ENCODE measurements at regions not wholly inside any gene's neighbourhood (a gene's known extent, or its start where the extent isn't known, plus 50 kb on each side); places are given as distances from the start of the nearest gene placed in this dataset.
A peak's percentile ranks its signal among the peaks of the same experiment; 100 is the strongest.

DNA sequence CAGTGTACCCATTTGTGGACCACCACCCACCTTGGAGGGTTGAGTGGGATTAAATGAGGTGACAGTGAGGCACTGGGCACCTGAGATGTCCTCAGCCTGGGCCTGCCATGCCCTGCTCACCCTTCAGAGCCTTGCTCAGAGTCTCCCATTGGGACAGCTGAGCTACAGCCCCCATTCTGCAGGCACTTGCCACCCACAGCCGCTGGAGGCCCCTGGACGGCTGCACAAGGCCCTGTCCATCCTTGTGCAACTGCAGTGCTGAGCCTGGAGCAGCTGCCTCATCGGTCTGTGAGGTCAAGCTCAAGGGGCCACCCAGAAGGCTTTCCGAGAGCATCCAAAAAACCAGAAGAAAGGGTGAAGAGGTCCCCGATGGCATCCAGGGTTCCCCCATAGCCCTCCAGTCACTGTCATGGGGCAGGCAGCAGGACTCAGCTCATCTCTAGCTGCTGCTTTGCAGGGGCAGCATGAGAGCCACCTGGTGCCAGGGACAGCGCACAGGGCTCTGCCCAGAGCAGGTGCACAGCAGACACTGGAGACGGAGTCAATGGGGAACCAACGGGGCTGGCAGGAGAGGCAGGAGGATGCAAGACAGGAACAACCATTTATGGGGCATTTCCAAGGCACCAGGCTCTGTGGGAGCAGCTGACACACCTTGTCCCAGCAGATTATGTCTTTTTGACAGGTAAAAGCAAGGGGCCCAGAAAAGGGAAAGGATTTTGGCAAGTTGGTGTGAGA, 84.6 kb downstream of the ARL6IP4 start:
- DNase-seq: no peak
- Mint-ChIP-seq H3K4me1 (ENCODE audit: low read depth) (peaks cover 51% of the 10 kb centered on the region), H3K9me3 (no peaks in the 10 kb centered on the region), H3K27ac (peak overlapping the region; percentile 70), H3K36me3 (ENCODE audit: low read depth) (peaks cover 1% of the 10 kb centered on the region), H3K27me3 (no peaks in the 10 kb centered on the region), H3K4me3 (no peak overlapping the region)
- no peak for ATAC-seq
- POLR2A ChIA-PET: interaction anchor here (1.0 to 1.1 kb wide), 2 partner anchors 10 to 19 kb away, joined by 3 read pairs; no protein-coding TSS in a partner anchor
- TF ChIP-seq, protein P1, sequence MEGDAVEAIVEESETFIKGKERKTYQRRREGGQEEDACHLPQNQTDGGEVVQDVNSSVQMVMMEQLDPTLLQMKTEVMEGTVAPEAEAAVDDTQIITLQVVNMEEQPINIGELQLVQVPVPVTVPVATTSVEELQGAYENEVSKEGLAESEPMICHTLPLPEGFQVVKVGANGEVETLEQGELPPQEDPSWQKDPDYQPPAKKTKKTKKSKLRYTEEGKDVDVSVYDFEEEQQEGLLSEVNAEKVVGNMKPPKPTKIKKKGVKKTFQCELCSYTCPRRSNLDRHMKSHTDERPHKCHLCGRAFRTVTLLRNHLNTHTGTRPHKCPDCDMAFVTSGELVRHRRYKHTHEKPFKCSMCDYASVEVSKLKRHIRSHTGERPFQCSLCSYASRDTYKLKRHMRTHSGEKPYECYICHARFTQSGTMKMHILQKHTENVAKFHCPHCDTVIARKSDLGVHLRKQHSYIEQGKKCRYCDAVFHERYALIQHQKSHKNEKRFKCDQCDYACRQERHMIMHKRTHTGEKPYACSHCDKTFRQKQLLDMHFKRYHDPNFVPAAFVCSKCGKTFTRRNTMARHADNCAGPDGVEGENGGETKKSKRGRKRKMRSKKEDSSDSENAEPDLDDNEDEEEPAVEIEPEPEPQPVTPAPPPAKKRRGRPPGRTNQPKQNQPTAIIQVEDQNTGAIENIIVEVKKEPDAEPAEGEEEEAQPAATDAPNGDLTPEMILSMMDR (IDR thresholded peaks at IDR 0.05): no peak
- CTCF ChIA-PET: interaction anchor here (0.6 to 2.0 kb wide), 5 partner anchors 10 to 173 kb away, joined by 3 to 7 read pairs (median 3); no protein-coding TSS in a partner anchor
- intact Hi-C loops (cut with micrococcal nuclease): no loop called here

DNA sequence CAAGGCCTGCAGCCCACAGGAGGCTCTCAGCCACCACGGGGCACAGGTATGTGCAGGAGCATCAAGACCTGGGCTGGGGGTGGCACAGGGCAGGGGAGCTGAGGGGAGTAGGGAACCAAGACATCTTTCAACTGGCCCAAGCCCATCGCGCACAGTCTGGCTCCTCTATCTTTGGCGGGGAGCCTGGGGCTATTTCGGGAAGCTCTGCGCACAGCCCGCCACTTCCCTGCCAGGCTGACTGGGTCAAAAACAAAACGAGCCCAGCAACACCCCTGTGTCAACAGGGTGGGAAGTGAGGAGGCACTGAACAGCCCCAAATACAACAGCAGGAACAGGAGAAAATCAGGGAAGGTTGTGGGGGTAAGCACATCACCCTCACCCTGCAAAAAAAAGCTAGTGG, 83.9 kb downstream of the ARL6IP4 start:
- peaks cover 1% of the 10 kb centered on the region for H3K36me3 Mint-ChIP-seq (ENCODE audit: low read depth)
- intact Hi-C loops (cut with micrococcal nuclease): no loop called here
- no peaks in the 10 kb centered on the region for H3K27me3 Mint-ChIP-seq
- ATAC-seq (no peak), DNase-seq (no peak)
- H3K27ac Mint-ChIP-seq: no peak overlapping the region
- H3K9me3 Mint-ChIP-seq: no peaks in the 10 kb centered on the region
- H3K4me1 Mint-ChIP-seq (ENCODE audit: low read depth): peaks cover 52% of the 10 kb centered on the region
- H3K4me3 Mint-ChIP-seq: no peak overlapping the region
- ChIA-PET CTCF (interaction anchor here (0.6 to 2.0 kb wide), 3 partner anchors 11 to 173 kb away, joined by 3 to 7 read pairs (median 6); no protein-coding TSS in a partner anchor), POLR2A (interaction anchor here (1.0 to 1.9 kb wide), 3 partner anchors 11 to 18 kb away, joined by 3 to 6 read pairs (median 3); no protein-coding TSS in a partner anchor)
- TF ChIP-seq, protein P1 (IDR thresholded peaks at IDR 0.05): no peak

DNA sequence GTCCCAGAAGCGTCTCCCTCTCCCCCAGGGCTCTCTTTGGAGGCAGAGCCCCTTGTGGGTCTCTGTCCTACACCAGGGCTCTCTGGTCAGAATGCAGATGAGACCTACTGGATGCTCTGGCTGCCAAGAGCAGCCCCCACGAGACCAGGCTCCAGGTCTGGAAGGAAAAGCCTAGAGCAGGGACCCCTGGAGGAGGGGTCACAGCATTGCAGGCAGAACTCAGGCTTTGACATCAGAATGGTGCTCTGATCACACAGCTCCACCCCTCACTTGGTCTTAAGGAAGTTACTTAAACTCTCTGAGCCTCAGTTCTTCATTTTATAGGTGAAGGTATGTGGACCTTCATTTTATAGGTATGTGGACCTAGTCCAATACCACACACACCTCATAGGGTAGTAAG, 83.1 kb downstream of the ARL6IP4 start:
- Mint-ChIP-seq H3K4me1 (ENCODE audit: low read depth) (peaks cover 52% of the 10 kb centered on the region), H3K27me3 (no peaks in the 10 kb centered on the region), H3K27ac (peak overlapping the region; percentile 27), H3K9me3 (no peaks in the 10 kb centered on the region), H3K4me3 (no peak overlapping the region), H3K36me3 (ENCODE audit: low read depth) (peaks cover 1% of the 10 kb centered on the region)
- DNase-seq (peak; percentile 45), ATAC-seq (peak; percentile 79)
- ChIA-PET POLR2A (interaction anchor here (1.9 kb wide), 1 partner anchor 12 kb away, joined by 6 read pairs; no protein-coding TSS in a partner anchor), CTCF (interaction anchor here (0.6 to 1.4 kb wide), 4 partner anchors 9 to 22 kb away, joined by 3 to 4 read pairs (median 4); no protein-coding TSS in a partner anchor)
- intact Hi-C loops (cut with micrococcal nuclease): no loop called here
- TF ChIP-seq, protein P1 (IDR thresholded peaks at IDR 0.05): peak; percentile 52

DNA sequence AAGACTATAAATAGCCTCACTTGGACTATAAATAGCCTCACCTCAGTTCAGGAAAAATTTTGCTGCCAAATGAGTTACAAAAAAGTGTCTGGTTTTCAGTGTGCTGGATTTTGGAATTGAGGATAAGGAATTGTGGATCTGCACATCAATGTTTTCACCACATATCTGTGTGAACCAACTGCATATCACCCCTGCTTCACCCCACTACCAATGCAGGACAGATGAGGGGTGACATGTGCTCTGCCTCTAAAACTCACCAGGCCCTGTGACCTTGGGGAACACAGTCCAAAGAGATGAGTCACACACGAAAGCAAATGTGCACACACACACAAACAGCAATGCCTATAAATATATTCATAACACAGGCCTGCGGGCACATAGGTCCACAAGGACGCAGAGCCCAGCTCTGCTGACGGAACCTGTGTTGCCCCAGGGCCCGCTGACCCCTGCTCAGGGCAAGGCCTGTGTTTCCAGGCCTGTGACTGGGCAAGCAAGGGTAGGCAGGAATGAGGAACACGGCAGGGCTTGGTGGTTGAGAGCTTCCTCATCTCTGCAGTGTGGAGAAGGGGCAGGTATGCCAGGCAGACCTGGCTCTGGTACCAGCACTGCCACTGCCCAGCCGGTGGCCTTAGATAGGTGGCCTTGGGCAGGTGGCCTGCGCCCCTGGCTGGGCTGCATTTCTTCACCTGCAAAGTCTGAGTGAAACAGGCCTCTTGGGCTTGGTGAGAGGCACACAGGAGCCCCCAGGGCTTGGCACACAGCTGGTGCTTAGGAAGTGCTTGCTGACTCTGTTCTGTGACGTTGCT, 82.4 kb downstream of the ARL6IP4 start:
- peaks cover 52% of the 10 kb centered on the region for H3K4me1 Mint-ChIP-seq (ENCODE audit: low read depth)
- no peak overlapping the region for H3K4me3 Mint-ChIP-seq
- H3K9me3 Mint-ChIP-seq: no peaks in the 10 kb centered on the region
- H3K36me3 Mint-ChIP-seq (ENCODE audit: low read depth): peaks cover 1% of the 10 kb centered on the region
- intact Hi-C loops (cut with micrococcal nuclease): no loop called here
- TF ChIP-seq, protein P1 (IDR thresholded peaks at IDR 0.05): no peak
- ATAC-seq (peak; percentile 40), DNase-seq (peak; percentile 26)
- ChIA-PET POLR2A (interaction anchor here (1.9 to 2.0 kb wide), 2 partner anchors 13 kb away, joined by 6 to 8 read pairs; no protein-coding TSS in a partner anchor), CTCF (interaction anchor here (0.8 to 1.4 kb wide), 4 partner anchors 10 to 19 kb away, joined by 3 to 4 read pairs (median 4); no protein-coding TSS in a partner anchor)
- peak overlapping the region; percentile 56 for H3K27ac Mint-ChIP-seq
- no peaks in the 10 kb centered on the region for H3K27me3 Mint-ChIP-seq

Measured in activated CD8-positive, alpha-beta T cell treated with anti-CD3 and anti-CD28 coated beads for 36 hours (primary cell).